ENCODE measurements at regions not wholly inside any gene's neighbourhood (a gene's known extent, or its start where the extent isn't known, plus 50 kb on each side); places are given as distances from the start of the nearest gene placed in this dataset.

GRCh38 chr2:133788386-133788785 lies 220.1 kb upstream of the NCKAP5 start:
- TF ChIP-seq ISL1 (CRISPR knock-in tag; IDR thresholded peaks at IDR 0.05) = no peak
- no peak for TF ChIP-seq PATZ1 (CRISPR knock-in tag; IDR thresholded peaks at IDR 0.05; ENCODE audit: borderline replicate concordance)
- TF ChIP-seq RARB (CRISPR knock-in tag; IDR thresholded peaks at IDR 0.05) = no peak
- no peak for TF ChIP-seq CSRNP3 (CRISPR knock-in tag; IDR thresholded peaks at IDR 0.05)
- no peak for TF ChIP-seq TOX (CRISPR knock-in tag; IDR thresholded peaks at IDR 0.05; ENCODE audit: borderline replicate concordance)
- no peak for TF ChIP-seq OSR1 (CRISPR knock-in tag; IDR thresholded peaks at IDR 0.05)
- TF ChIP-seq GLIS3 (CRISPR knock-in tag; IDR thresholded peaks at IDR 0.05) = no peak
- no peak for TF ChIP-seq CREB5 (CRISPR knock-in tag; IDR thresholded peaks at IDR 0.05; ENCODE audit: low read depth)

Data from SK-N-SH treated with all-trans-retinoic acid at 6 μM for 48 hours (cell line).